ENCODE measurements at regions not wholly inside any gene's neighbourhood (a gene's known extent, or its start where the extent isn't known, plus 50 kb on each side); places are given as distances from the start of the nearest gene placed in this dataset.

DNA sequence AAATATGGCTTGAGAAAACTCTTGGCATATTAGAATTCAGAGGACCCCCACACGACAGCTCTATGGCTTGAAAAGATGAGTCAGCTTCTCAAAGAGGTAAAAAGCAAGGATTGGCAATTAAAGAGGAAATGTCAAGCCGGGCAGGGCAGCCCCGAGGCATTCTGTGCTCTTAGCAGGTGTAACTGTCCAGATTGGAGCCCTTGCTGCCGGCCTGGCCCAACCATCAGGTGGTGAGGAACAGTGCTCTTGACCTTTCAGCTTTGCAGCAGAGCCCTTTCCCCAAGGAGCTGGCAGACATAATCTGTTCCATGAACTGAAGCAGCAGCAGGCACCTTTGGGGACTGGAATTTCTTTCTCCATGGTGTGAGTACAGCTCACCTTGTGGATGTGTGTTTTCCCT lies 287.8 kb downstream of the UTP18 start:
- DNase-seq (ENCODE audit: low read depth, low spot score) = no peak

DNA sequence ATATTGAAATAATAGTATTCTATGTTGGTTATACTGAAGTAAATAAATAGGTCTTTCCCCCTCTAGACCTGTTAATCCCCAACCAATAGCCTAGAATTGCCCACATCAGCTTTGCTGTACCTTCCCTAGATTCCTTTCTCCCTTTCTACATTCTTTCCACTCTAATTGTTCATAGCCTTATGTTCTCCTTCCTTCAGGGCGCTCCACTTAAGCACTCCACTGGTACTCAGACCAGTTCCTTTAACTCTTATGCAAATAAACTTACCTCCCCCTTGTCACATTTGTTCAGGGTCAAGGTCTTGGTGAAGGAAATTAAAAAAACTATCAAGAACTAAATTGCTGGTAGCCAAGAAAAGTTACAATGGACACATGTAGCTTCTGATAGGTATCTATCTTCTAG lies 294.8 kb downstream of the UTP18 start:
- DNase-seq (ENCODE audit: low read depth, low spot score) = no peak

- DNase-seq (ENCODE audit: low read depth, low spot score) = no peak
Measured at GRCh38 chr17:51559778-51560177, 299.4 kb downstream of the UTP18 start.

DNA sequence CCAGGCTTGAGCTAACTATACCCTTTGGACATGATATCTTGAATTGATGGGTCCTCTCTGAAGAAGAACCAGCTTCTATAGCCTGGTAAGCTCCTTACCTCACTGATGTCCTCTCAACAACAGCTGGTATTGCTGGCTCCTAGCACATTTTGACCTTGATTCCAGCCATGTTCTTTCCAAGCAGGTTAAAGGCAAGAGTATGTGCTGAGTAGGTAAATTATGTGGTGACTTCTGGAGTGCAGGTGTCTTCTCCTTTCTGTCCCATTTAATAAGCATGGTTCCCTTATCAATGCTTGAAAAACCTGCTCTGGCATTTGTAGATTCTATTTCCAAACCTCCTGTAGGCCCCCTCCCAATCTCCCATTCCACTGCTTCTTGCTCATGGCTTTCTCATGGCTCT lies 300.1 kb downstream of the UTP18 start:
- no peak for DNase-seq (ENCODE audit: low read depth, low spot score)

DNA sequence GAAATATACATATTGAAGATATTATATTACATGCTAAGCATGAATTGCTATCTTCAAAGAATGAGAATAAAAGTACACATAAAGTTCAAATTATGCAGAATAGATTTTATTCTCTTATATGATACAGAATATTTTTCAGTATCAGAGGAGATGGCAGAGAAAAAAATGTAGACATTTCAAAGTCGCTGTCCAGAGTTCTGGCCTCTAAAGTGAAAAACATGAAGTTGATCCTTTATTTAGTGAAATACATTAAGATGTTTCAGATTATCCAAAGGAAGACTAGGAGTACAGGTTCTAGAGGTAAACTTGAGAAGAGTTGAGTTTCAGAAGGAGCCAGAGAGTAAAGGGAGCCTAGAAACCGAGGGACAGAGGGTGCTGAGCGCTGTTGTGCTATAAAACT lies 303.6 kb downstream of the UTP18 start:
- DNase-seq (ENCODE audit: low read depth, low spot score) = no peak

DNA sequence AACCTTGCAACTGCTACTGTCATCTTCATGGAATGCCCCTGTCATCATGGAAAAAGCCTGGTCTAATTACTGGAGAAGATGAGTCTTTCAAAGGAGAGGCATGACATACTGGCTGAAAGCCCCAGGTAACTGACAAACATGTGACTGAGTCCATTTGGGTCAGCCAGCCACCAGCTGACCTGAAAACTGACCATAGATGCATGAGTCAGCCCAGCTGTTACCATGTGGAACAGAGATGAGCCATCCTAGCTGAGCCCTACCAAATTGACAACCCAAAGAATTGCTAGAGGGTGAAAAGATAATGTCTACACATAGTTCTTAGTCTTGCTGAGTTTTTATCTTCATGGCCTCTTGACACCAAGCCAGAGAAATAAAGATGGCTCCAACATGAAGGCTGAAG lies 311.8 kb downstream of the UTP18 start:
- DNase-seq (ENCODE audit: low read depth, low spot score) = no peak
